ENCODE measurements at regions not wholly inside any gene's neighbourhood (a gene's known extent, or its start where the extent isn't known, plus 50 kb on each side); places are given as distances from the start of the nearest gene placed in this dataset.

- no peak overlapping the region for H3K27ac ChIP-seq (ENCODE audit: low read depth, low read length, poor library complexity, severe bottlenecking)
Measured at GRCh38 chr1:244106837-244107493, 55.9 kb downstream of the ZBTB18 start.

GRCh38 chr1:244111027-244111426 lies 59.9 kb downstream of the ZBTB18 start:
- H3K4me2 ChIP-seq (ENCODE audit: low read length), result no peak overlapping the region

More at GRCh38 chr1:244106837-244107493, 55.9 kb downstream of the ZBTB18 start:
- no peaks in the 10 kb centered on the region for H3K79me2 ChIP-seq (ENCODE audit: insufficient read depth, low read length)
- TF ChIP-seq EZH2 (IDR thresholded peaks at IDR 0.05; ENCODE audit: borderline replicate concordance, low read length) (no peak), CTCF (IDR thresholded peaks at IDR 0.05; ENCODE audit: low read length) (no peak)
- no peak overlapping the region for H3K4me2 ChIP-seq (ENCODE audit: low read length)
- no peaks in the 10 kb centered on the region for H3K9me2 ChIP-seq (ENCODE audit: low read depth, low read length)
- H2AFZ ChIP-seq (ENCODE audit: low read length), result no peak overlapping the region
- no peaks in the 10 kb centered on the region for H3K36me3 ChIP-seq (ENCODE audit: insufficient read depth, low read length)
- H3F3A ChIP-seq (ENCODE audit: insufficient read depth, low read length), result no peaks in the 10 kb centered on the region
- no peak overlapping the region for H3K4me3 ChIP-seq (ENCODE audit: low read depth, low read length, poor library complexity, severe bottlenecking)
- H3K4me1 ChIP-seq (ENCODE audit: insufficient read depth, low read length, severe bottlenecking), result no peaks in the 10 kb centered on the region
- no peaks in the 10 kb centered on the region for H4K20me1 ChIP-seq (ENCODE audit: insufficient read depth, low read length)
- H3K9me3 ChIP-seq (ENCODE audit: low read length), result no peaks in the 10 kb centered on the region
- H3K27me3 ChIP-seq (ENCODE audit: insufficient read depth, low read length), result no peaks in the 10 kb centered on the region
- H3K9ac ChIP-seq (ENCODE audit: low read length), result no peak overlapping the region

GRCh38 chr1:244112041-244112440 lies 61.0 kb downstream of the ZBTB18 start:
- Histone ChIP-seq H3K4me2 (ENCODE audit: low read length) (no peak overlapping the region), H3K4me1 (ENCODE audit: insufficient read depth, low read length, severe bottlenecking) (no peaks in the 10 kb centered on the region)

More at GRCh38 chr1:244111027-244111426, 59.9 kb downstream of the ZBTB18 start:
- TF ChIP-seq EZH2 (IDR thresholded peaks at IDR 0.05; ENCODE audit: borderline replicate concordance, low read length) (no peak), CTCF (IDR thresholded peaks at IDR 0.05; ENCODE audit: low read length) (no peak)
- Histone ChIP-seq H3F3A (ENCODE audit: insufficient read depth, low read length) (no peaks in the 10 kb centered on the region), H3K9me3 (ENCODE audit: low read length) (no peaks in the 10 kb centered on the region), H2AFZ (ENCODE audit: low read length) (no peak overlapping the region), H3K4me3 (ENCODE audit: low read depth, low read length, poor library complexity, severe bottlenecking) (no peak overlapping the region), H3K27ac (ENCODE audit: low read depth, low read length, poor library complexity, severe bottlenecking) (no peak overlapping the region), H3K36me3 (ENCODE audit: insufficient read depth, low read length) (no peaks in the 10 kb centered on the region), H4K20me1 (ENCODE audit: insufficient read depth, low read length) (no peaks in the 10 kb centered on the region), H3K9ac (ENCODE audit: low read length) (no peak overlapping the region), H3K27me3 (ENCODE audit: insufficient read depth, low read length) (no peaks in the 10 kb centered on the region), H3K9me2 (ENCODE audit: low read depth, low read length) (no peaks in the 10 kb centered on the region), H3K79me2 (ENCODE audit: insufficient read depth, low read length) (no peaks in the 10 kb centered on the region), H3K4me1 (ENCODE audit: insufficient read depth, low read length, severe bottlenecking) (no peaks in the 10 kb centered on the region)

More at GRCh38 chr1:244112041-244112440, 61.0 kb downstream of the ZBTB18 start:
- no peaks in the 10 kb centered on the region for H3K9me3 ChIP-seq (ENCODE audit: low read length)
- H4K20me1 ChIP-seq (ENCODE audit: insufficient read depth, low read length), result no peaks in the 10 kb centered on the region
- H3K4me3 ChIP-seq (ENCODE audit: low read depth, low read length, poor library complexity, severe bottlenecking), result no peak overlapping the region
- no peaks in the 10 kb centered on the region for H3F3A ChIP-seq (ENCODE audit: insufficient read depth, low read length)
- H3K36me3 ChIP-seq (ENCODE audit: insufficient read depth, low read length), result no peaks in the 10 kb centered on the region
- TF ChIP-seq CTCF (IDR thresholded peaks at IDR 0.05; ENCODE audit: low read length) (no peak), EZH2 (IDR thresholded peaks at IDR 0.05; ENCODE audit: borderline replicate concordance, low read length) (no peak)
- H3K27me3 ChIP-seq (ENCODE audit: insufficient read depth, low read length), result no peaks in the 10 kb centered on the region
- H3K79me2 ChIP-seq (ENCODE audit: insufficient read depth, low read length), result no peaks in the 10 kb centered on the region
- H2AFZ ChIP-seq (ENCODE audit: low read length), result no peak overlapping the region
- no peak overlapping the region for H3K27ac ChIP-seq (ENCODE audit: low read depth, low read length, poor library complexity, severe bottlenecking)
- no peak overlapping the region for H3K9ac ChIP-seq (ENCODE audit: low read length)
- no peaks in the 10 kb centered on the region for H3K9me2 ChIP-seq (ENCODE audit: low read depth, low read length)
